ENCODE measurements at regions not wholly inside any gene's neighbourhood (a gene's known extent, or its start where the extent isn't known, plus 50 kb on each side); places are given as distances from the start of the nearest gene placed in this dataset.

DNA sequence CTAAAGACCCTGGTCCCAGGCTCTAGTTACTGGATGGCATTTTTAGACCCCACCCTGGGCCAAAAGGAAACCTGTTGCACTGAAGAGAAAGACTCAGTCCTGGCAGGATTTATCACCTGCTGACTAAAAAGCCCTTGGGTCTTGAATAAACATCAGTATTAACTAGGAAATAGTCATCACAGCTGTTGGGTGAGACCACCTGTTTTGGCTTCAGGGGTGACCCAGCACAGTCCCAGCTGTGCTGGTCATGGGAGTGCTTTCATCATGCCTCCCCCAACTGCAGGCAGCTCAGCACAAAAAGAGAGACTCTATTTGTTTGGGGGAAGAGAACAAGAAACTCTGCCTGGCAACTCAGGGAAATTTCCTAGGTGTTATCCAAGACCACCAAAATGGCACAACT lies 903.2 kb downstream of the C4orf33 start:
- no peak for TF ChIP-seq POLR2A (IDR thresholded peaks at IDR 0.05; ENCODE audit: low read depth)
- TF ChIP-seq, protein P1, sequence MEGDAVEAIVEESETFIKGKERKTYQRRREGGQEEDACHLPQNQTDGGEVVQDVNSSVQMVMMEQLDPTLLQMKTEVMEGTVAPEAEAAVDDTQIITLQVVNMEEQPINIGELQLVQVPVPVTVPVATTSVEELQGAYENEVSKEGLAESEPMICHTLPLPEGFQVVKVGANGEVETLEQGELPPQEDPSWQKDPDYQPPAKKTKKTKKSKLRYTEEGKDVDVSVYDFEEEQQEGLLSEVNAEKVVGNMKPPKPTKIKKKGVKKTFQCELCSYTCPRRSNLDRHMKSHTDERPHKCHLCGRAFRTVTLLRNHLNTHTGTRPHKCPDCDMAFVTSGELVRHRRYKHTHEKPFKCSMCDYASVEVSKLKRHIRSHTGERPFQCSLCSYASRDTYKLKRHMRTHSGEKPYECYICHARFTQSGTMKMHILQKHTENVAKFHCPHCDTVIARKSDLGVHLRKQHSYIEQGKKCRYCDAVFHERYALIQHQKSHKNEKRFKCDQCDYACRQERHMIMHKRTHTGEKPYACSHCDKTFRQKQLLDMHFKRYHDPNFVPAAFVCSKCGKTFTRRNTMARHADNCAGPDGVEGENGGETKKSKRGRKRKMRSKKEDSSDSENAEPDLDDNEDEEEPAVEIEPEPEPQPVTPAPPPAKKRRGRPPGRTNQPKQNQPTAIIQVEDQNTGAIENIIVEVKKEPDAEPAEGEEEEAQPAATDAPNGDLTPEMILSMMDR (IDR thresholded peaks at IDR 0.05), result no peak
- no peak for TF ChIP-seq EP300 (IDR thresholded peaks at IDR 0.05)
- TF ChIP-seq POLR2AphosphoS5 (IDR thresholded peaks at IDR 0.05), result no peak
